Caco-2 (cell line): ENCODE measurements at regions not wholly inside any gene's neighbourhood (a gene's known extent, or its start where the extent isn't known, plus 50 kb on each side); places are given as distances from the start of the nearest gene placed in this dataset.

Source experiments
- BruUV-seq: library from RNA; stranded (reverse); fragments of 400-500 nt; replicated peaks from 2 replicates; lab custom pipeline; 2021; lab: Mats Ljungman, UMichigan
- CTCF ChIA-PET: fragments of 300-600 bp; sonication (Branson Sonifier 250); formaldehyde crosslinking; loops from one replicate; lab custom pipeline; 2022; ENCODE audit warnings: antibody characterized with exemption; lab: Charles Lee
- POLR2A ChIA-PET: fragments of 300-600 bp; sonication (Branson Sonifier 250); formaldehyde crosslinking; loops from one replicate; lab custom pipeline; 2022; ENCODE audit warnings: antibody characterized with exemption; lab: Charles Lee
- DNase-seq, 2 experiments: peaks; one replicate each; pipeline versions ENCODE4 v3.0.0 to v3.0.0-alpha.2; 2020 to 2022
- H3K27me3 ChIP-seq: replicated peaks from 2 replicates; pipeline ENCODE4 v1.6.0; 2011; ENCODE audit warnings: low read length; ENCODE audit not compliant: control insufficient read depth, insufficient read depth
- H3K36me3 ChIP-seq: 2 replicates; pipeline ENCODE4 v1.5.1; 2011; ENCODE audit warnings: low read length; ENCODE audit not compliant: control insufficient read depth, insufficient read depth
- H3K4me1 ChIP-seq: fragments of 250-450 bp; sonication (Bioruptor Pico); 2 replicates; pipeline ENCODE4 v1.5.1; 2020; ENCODE audit warnings: mild to moderate bottlenecking
- H3K4me3 ChIP-seq: 2 replicates; pipeline ENCODE4 v1.5.1; 2011; ENCODE audit warnings: low read depth, mild to moderate bottlenecking, control low read depth, low read length
- H3K9me3 ChIP-seq: fragments of 250-450 bp; sonication (Bioruptor Pico); 2 replicates; pipeline ENCODE4 v1.5.1; 2020; ENCODE audit warnings: mild to moderate bottlenecking, moderate library complexity
- H3K27ac Mint-ChIP-seq: one replicate; pipeline ENCODE4 v1.8.0; 2022; ENCODE audit warnings: mixed read lengths; ENCODE audit not compliant: unreplicated experiment
- H3K27me3 Mint-ChIP-seq: one replicate; pipeline ENCODE4 v1.8.0; 2022; ENCODE audit warnings: mixed read lengths; ENCODE audit not compliant: insufficient read depth, unreplicated experiment
- H3K36me3 Mint-ChIP-seq: one replicate; pipeline ENCODE4 v1.8.0; 2022; ENCODE audit warnings: mild to moderate bottlenecking, mixed read lengths; ENCODE audit not compliant: insufficient read depth, unreplicated experiment
- H3K4me1 Mint-ChIP-seq: one replicate; pipeline ENCODE4 v1.8.0; 2022; ENCODE audit warnings: low read depth, mixed read lengths; ENCODE audit not compliant: unreplicated experiment
- H3K4me3 Mint-ChIP-seq: one replicate; pipeline ENCODE4 v1.8.0; 2022; ENCODE audit warnings: mild to moderate bottlenecking, moderate library complexity, mixed read lengths; ENCODE audit not compliant: unreplicated experiment
- H3K9me3 Mint-ChIP-seq: one replicate; pipeline ENCODE4 v1.8.0; 2022; ENCODE audit warnings: mixed read lengths; ENCODE audit not compliant: unreplicated experiment
- CTCF ChIP-seq, 2 experiments: fragments of 200-600 bp in 1 of 2; IDR thresholded peaks; 1 replicate in 1 of 2; 2 replicates in 1 of 2; pipeline versions ENCODE4 v1.5.1 to v1.8.0; 2011 to 2022; ENCODE audit warnings: antibody characterized with exemption in 1 of 2, control low read depth in 1 of 2, inconsistent platforms in 1 of 2, low read depth in 1 of 2, low read length in 1 of 2, mild to moderate bottlenecking in 1 of 2, moderate library complexity in 1 of 2; ENCODE audit not compliant: insufficient read depth in 1 of 2, severe bottlenecking in 1 of 2, unreplicated experiment in 1 of 2
- intact Hi-C: fragments of 100-400 bp; cut with micrococcal nuclease; formaldehyde crosslinking; loops from one replicate; pipeline ENCODE4 v1.10.0; 2022; ENCODE audit not compliant: unreplicated experiment

DNA sequence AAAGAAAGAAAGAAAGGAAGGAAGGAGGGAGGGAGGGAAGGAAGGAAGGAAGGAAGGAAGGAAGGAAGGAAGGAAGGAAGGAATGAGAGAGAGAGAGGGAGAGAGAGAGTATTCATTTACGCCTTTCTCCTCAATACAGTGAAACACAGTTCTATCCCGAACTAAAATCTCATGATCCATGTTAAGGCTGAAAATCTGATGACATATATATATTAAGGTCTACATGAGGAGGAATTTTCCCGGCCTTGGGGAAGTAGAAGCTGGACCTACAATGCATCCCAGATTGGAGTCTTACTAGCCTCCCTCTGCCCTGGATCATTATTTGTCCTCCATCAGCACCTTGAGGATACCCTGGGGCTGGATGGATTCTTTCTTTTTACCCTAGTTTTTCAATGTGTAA is 95.1 kb upstream of the DAPK1 start:
- no peak overlapping the region for H3K27ac Mint-ChIP-seq
- no TSS peak for BruUV-seq
- peaks cover 14% of the 10 kb centered on the region for H3K4me1 Mint-ChIP-seq
- no peaks in the 10 kb centered on the region for H3K9me3 Mint-ChIP-seq
- Histone ChIP-seq H3K27me3 (no peaks in the 10 kb centered on the region), H3K9me3 (no peaks in the 10 kb centered on the region), H3K4me1 (peaks cover 24% of the 10 kb centered on the region), H3K4me3 (no peak overlapping the region), H3K36me3 (no peaks in the 10 kb centered on the region)
- no peak for DNase-seq
- CTCF ChIA-PET = no interaction called here
- H3K36me3 Mint-ChIP-seq = no peaks in the 10 kb centered on the region
- H3K4me3 Mint-ChIP-seq = no peak overlapping the region
- no peaks in the 10 kb centered on the region for H3K27me3 Mint-ChIP-seq
- POLR2A ChIA-PET = no interaction called here
- intact Hi-C loops = no loop called here
- no peak for TF ChIP-seq CTCF (IDR thresholded peaks at IDR 0.05; ENCODE audit: insufficient read depth in 1 of 2, low read depth in 1 of 2, low read length in 1 of 2, severe bottlenecking in 1 of 2, unreplicated experiment in 1 of 2)

DNA sequence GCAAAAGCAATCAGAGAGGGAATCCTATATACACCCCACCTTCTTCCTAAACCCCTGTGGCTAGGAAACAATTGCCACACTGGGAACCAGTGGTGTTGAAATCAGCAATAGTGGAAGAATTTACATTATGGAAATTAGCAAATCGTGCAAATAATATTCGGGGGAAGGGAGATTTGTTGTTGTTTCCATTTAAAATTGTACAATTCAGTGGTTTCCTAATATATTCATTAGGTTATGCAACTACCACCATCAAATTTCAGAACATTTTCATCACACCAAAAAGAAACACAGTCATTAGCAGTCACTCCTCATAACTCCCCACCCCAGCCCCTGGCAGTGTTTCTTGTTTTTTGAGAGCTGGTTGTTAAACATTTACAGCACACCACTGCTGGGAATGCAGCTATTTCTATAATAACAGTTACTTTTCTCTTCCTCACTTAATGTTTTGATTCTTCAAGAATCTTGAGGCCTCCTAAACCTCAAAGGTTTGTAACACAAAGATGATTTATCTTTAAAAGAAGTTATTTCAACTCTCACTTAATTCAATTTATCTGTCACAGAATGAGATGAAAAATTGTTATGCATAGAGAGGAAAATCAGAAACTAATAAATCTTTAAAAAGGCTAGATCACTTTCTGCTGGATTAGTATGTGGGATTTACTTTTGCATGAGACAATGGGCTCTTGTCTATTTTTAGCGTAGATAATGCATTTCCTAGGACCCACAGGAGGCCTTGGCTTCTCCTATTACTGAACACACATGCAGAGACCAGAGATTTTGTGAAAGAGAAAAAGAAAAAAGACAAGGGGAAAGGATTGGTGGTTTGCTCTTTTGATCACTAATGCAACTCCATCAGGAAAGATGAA is 91.8 kb upstream of the DAPK1 start:
- Histone ChIP-seq H3K4me1 (peaks cover 39% of the 10 kb centered on the region), H3K9me3 (no peaks in the 10 kb centered on the region), H3K36me3 (no peaks in the 10 kb centered on the region), H3K27me3 (no peaks in the 10 kb centered on the region), H3K4me3 (no peak overlapping the region)
- intact Hi-C loops = loop anchor here (1.0 to 2.0 kb wide), 2 partner anchors 10 to 33 kb away; no protein-coding TSS in a partner anchor
- Mint-ChIP-seq H3K27ac (no peak overlapping the region), H3K9me3 (no peaks in the 10 kb centered on the region), H3K4me1 (peaks cover 20% of the 10 kb centered on the region), H3K27me3 (no peaks in the 10 kb centered on the region), H3K36me3 (no peaks in the 10 kb centered on the region), H3K4me3 (no peak overlapping the region)
- TF ChIP-seq CTCF (IDR thresholded peaks at IDR 0.05; ENCODE audit: insufficient read depth in 1 of 2, low read depth in 1 of 2, low read length in 1 of 2, severe bottlenecking in 1 of 2, unreplicated experiment in 1 of 2) = no peak
- no peak for DNase-seq
- ChIA-PET CTCF (no interaction called here), POLR2A (no interaction called here)
- no TSS peak for BruUV-seq

DNA sequence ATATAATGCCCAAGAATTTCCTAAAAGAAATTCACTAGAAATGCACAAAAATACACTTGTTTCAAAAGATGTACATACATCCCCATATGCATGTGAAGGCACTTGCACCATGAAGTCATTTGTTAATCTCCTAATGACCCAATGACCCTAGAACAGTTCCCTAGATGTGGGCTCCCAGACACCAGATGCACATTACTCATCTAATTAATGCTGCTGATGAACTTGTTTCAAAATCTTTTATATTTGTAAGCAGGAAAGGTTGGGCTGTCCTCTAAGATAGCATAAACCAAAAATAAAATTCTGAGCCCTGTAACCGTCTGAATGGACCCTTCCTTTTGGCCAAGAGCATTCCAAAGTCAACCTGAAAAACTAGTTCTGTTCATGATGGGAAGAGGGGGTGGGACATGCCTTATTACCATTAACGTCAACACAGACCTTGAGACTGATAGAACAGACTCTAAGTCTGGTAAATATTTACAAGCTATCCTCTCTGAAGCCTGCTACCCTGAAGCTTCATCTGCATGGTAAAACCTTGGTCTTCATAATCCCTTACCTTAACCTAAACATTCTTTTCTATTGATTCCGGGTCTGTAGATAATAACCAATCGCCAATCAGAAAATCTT is 91.0 kb upstream of the DAPK1 start:
- intact Hi-C loops = loop anchor here (1.0 to 2.0 kb wide), 2 partner anchors 10 to 34 kb away; no protein-coding TSS in a partner anchor
- no TSS peak for BruUV-seq

More for the DNA sequence above, 91.0 kb upstream of the DAPK1 start:
- Histone ChIP-seq H3K9me3 (no peaks in the 10 kb centered on the region), H3K4me3 (no peak overlapping the region), H3K4me1 (peaks cover 39% of the 10 kb centered on the region), H3K27me3 (no peaks in the 10 kb centered on the region), H3K36me3 (no peaks in the 10 kb centered on the region)
- Mint-ChIP-seq H3K27me3 (no peaks in the 10 kb centered on the region), H3K9me3 (no peaks in the 10 kb centered on the region), H3K4me1 (peaks cover 20% of the 10 kb centered on the region), H3K4me3 (peak overlapping the region; percentile 14), H3K36me3 (no peaks in the 10 kb centered on the region), H3K27ac (no peak overlapping the region)
- DNase-seq = peak; percentile 38 to 51
- CTCF ChIA-PET = no interaction called here
- POLR2A ChIA-PET = no interaction called here
- TF ChIP-seq CTCF (IDR thresholded peaks at IDR 0.05; ENCODE audit: insufficient read depth in 1 of 2, low read depth in 1 of 2, low read length in 1 of 2, severe bottlenecking in 1 of 2, unreplicated experiment in 1 of 2) = no peak
